ENCODE measurements at regions not wholly inside any gene's neighbourhood (a gene's known extent, or its start where the extent isn't known, plus 50 kb on each side); places are given as distances from the start of the nearest gene placed in this dataset.

- TF ChIP-seq JUN (IDR thresholded peaks at IDR 0.05; ENCODE audit: borderline replicate concordance, insufficient read depth, insufficient read length, low read depth), result no peak
- TF ChIP-seq CTCF (IDR thresholded peaks at IDR 0.05; ENCODE audit: extremely low read depth in 1 of 2, insufficient read depth in 1 of 2, low read depth in 1 of 2, low read length in 2 of 2), result no peak
- TF ChIP-seq, protein P1, sequence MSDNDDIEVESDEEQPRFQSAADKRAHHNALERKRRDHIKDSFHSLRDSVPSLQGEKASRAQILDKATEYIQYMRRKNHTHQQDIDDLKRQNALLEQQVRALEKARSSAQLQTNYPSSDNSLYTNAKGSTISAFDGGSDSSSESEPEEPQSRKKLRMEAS (IDR thresholded peaks at IDR 0.05; ENCODE audit: insufficient read depth, insufficient read length), result no peak
- TF ChIP-seq EZH2 (IDR thresholded peaks at IDR 0.05; ENCODE audit: borderline replicate concordance, low read depth, low read length, severe bottlenecking), result no peak
- TF ChIP-seq POLR2A (IDR thresholded peaks at IDR 0.05; ENCODE audit: low read depth, low read length), result no peak
- no peak for TF ChIP-seq POLR2AphosphoS5 (IDR thresholded peaks at IDR 0.05; ENCODE audit: insufficient read depth, low read depth, low read length)
- no peak for TF ChIP-seq MYC (IDR thresholded peaks at IDR 0.05; ENCODE audit: low read depth, low read length)
- no peak for TF ChIP-seq FOS (IDR thresholded peaks at IDR 0.05; ENCODE audit: borderline replicate concordance, insufficient read depth, low read length)
Measured at GRCh38 chr19:16013851-16014840, 62.1 kb upstream of the TPM4 start.
